ENCODE measurements at regions not wholly inside any gene's neighbourhood (a gene's known extent, or its start where the extent isn't known, plus 50 kb on each side); places are given as distances from the start of the nearest gene placed in this dataset.

DNA sequence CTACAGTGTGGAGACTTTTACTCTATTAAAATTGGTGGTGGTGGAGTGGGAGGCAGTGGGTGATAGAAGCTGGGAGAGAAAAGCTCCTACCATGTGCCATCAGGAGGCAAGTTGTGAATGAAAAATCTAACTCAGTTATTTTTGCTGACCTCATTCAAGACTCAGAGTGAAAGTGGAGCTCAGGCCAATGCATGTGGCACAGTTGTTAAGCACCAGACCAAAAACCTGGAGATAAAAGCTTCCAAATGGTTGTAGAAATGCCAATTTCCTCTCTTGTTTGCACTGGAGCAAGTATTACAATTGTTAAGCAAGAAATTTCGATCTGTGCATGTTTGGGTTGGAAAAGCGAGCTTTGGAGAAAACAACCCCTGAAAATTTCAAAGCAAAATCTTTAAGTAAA, 81.5 kb upstream of the PRICKLE2 start:
- H3K4me1 Mint-ChIP-seq, result no peaks in the 10 kb centered on the region

GRCh38 chr3:64305731-64306130, 80.5 kb upstream of the PRICKLE2 start:
- Mint-ChIP-seq H3K27ac (no peak overlapping the region), H3K9me3 (no peaks in the 10 kb centered on the region), H3K4me1 (no peaks in the 10 kb centered on the region), H3K36me3 (no peaks in the 10 kb centered on the region), H3K4me3 (no peak overlapping the region)
- no peak for DNase-seq (ENCODE audit: low spot score in 2 of 2)
- no peak for ATAC-seq

More for the DNA sequence above, 81.5 kb upstream of the PRICKLE2 start:
- no peak for ATAC-seq
- H3K4me3 Mint-ChIP-seq, result no peak overlapping the region
- no peak overlapping the region for H3K27ac Mint-ChIP-seq
- no peak for DNase-seq (ENCODE audit: low spot score in 2 of 2)
- no peaks in the 10 kb centered on the region for H3K9me3 Mint-ChIP-seq
- H3K36me3 Mint-ChIP-seq, result no peaks in the 10 kb centered on the region

DNA sequence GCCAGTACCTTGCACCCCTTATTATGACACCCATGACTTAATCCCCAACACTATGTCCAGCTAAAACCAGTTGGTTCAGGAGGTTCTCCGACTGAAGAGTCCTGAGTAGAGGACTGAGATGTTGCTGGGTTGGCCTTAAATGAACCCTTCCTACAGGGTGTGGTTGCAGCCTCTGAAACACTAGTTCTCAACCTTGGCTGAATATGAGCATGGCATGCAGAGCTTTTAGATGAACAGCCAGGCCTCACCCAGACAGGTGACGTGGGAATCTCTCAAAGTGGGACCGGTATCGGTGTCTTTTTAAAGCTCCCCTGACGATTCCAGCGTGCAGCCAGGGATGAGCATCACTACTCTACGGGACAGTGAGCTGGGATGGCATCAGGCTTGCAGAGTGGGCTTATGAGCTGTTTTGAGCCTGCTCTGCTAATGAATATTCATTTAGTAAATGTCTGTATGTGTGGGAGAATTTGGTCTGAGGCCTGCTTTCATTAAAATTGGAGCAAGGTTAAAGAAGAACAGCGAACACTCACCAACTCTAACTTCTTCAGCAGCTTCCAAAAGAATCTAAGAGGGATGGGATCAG, 79.7 kb upstream of the PRICKLE2 start:
- no peak overlapping the region for H3K27ac Mint-ChIP-seq
- no peaks in the 10 kb centered on the region for H3K36me3 Mint-ChIP-seq
- no peaks in the 10 kb centered on the region for H3K4me1 Mint-ChIP-seq

GRCh38 chr3:64303881-64304280, 78.6 kb upstream of the PRICKLE2 start:
- H3K9me3 Mint-ChIP-seq, result no peaks in the 10 kb centered on the region
- H3K27ac Mint-ChIP-seq, result no peak overlapping the region
- no peak overlapping the region for H3K4me3 Mint-ChIP-seq
- DNase-seq (ENCODE audit: low spot score in 2 of 2) (no peak), ATAC-seq (peak; percentile 11)
- no peaks in the 10 kb centered on the region for H3K36me3 Mint-ChIP-seq
- no peaks in the 10 kb centered on the region for H3K4me1 Mint-ChIP-seq

More for the DNA sequence above, 79.7 kb upstream of the PRICKLE2 start:
- DNase-seq (ENCODE audit: low spot score in 2 of 2) (no peak), ATAC-seq (no peak)
- Mint-ChIP-seq H3K9me3 (no peaks in the 10 kb centered on the region), H3K4me3 (no peak overlapping the region)

DNA sequence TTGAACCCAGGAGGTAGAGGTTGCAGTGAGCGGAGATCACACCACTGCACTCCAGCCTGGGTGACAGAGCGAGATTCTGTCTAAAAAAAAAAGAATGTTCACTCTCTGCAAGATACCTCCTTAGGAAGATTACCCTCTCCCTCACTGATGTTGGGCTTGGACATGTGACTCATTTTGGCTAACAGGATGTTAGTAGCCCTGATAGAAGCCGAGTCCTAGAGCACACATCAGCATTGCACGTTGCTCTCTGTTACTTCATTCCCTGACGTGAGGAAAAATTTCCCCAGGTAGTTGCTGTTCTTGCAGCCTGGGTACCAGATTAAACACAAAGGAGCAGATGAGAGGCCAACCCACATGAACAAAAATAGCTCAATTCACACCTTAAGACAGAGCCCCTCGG, 78.1 kb upstream of the PRICKLE2 start:
- Mint-ChIP-seq H3K4me1 (no peaks in the 10 kb centered on the region), H3K9me3 (no peaks in the 10 kb centered on the region), H3K36me3 (no peaks in the 10 kb centered on the region), H3K4me3 (no peak overlapping the region), H3K27ac (no peak overlapping the region)
- ATAC-seq (no peak), DNase-seq (ENCODE audit: low spot score in 2 of 2) (no peak)

- H3K27ac Mint-ChIP-seq, result no peak overlapping the region
- DNase-seq (ENCODE audit: low spot score in 2 of 2) (no peak), ATAC-seq (no peak)
- H3K9me3 Mint-ChIP-seq, result no peaks in the 10 kb centered on the region
- no peaks in the 10 kb centered on the region for H3K36me3 Mint-ChIP-seq
- no peak overlapping the region for H3K4me3 Mint-ChIP-seq
- no peaks in the 10 kb centered on the region for H3K4me1 Mint-ChIP-seq
These were observed 76.2 kb upstream of the PRICKLE2 start for GRCh38 chr3:64301476-64301875.

DNA sequence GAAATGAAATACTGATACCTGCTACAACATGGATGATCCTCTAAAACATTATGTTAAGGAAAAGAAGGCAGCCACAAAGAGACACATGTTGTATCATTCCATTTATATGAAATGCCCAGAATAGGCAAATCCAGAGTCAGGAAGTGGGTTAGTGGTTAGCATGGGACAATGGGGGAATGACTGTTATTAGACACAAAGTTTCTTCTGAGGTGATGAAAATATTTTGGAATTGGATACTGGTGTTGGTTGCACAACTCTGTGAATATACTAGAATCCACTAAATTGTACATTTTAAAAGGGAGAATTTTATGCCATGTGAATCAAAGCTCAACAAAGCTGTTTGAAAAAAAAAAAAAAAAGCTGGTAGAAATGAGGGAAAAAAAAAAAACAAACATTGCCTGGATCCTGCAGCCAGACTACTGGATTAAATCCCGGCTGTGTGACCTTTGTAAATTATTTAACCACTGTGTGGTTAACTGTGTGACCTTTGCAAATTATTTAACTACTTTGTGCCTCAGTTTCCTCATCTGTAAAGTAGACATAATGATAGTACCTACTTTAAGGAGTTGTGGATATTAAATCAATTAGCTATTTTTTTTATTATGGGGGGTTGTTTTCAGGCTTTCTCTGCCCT, 75.6 kb upstream of the PRICKLE2 start:
- H3K27ac Mint-ChIP-seq, result no peak overlapping the region
- no peaks in the 10 kb centered on the region for H3K9me3 Mint-ChIP-seq
- no peaks in the 10 kb centered on the region for H3K4me1 Mint-ChIP-seq
- H3K36me3 Mint-ChIP-seq, result no peaks in the 10 kb centered on the region
- ATAC-seq (no peak), DNase-seq (ENCODE audit: low spot score in 2 of 2) (no peak)
- H3K4me3 Mint-ChIP-seq, result no peak overlapping the region

DNA sequence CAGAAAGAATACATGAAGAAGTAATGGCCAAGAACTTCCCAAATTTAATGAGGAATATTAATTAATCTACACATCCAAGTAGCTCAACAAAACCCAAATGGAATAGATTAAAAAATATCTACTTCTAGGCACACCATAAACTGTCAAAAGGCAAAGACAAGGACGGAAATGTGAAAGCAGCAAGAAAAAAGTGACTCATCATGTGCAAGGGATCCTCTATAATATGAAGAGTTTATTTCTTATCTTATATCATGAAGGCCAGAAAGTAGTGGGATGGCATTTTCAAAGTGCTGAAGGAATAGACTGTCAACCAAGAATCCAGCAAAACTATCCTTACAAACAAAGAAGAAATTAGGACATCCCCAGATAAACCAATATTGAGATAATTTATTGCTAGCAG, 73.9 kb upstream of the PRICKLE2 start:
- Mint-ChIP-seq H3K9me3 (no peaks in the 10 kb centered on the region), H3K4me3 (no peak overlapping the region)
- no peak for ATAC-seq

GRCh38 chr3:64297563-64297962, 72.3 kb upstream of the PRICKLE2 start:
- H3K27ac Mint-ChIP-seq, result no peak overlapping the region
- H3K4me1 Mint-ChIP-seq, result no peaks in the 10 kb centered on the region
- H3K36me3 Mint-ChIP-seq, result no peaks in the 10 kb centered on the region
- H3K9me3 Mint-ChIP-seq, result no peaks in the 10 kb centered on the region
- DNase-seq (ENCODE audit: low spot score in 2 of 2) (no peak), ATAC-seq (no peak)
- H3K4me3 Mint-ChIP-seq, result no peak overlapping the region

More for the DNA sequence above, 73.9 kb upstream of the PRICKLE2 start:
- Mint-ChIP-seq H3K36me3 (no peaks in the 10 kb centered on the region), H3K4me1 (no peaks in the 10 kb centered on the region), H3K27ac (no peak overlapping the region)
- no peak for DNase-seq (ENCODE audit: low spot score in 2 of 2)

GRCh38 chr3:64295594-64295993, 70.3 kb upstream of the PRICKLE2 start:
- Mint-ChIP-seq H3K36me3 (no peaks in the 10 kb centered on the region), H3K9me3 (no peaks in the 10 kb centered on the region), H3K4me3 (no peak overlapping the region), H3K27ac (no peak overlapping the region), H3K4me1 (no peaks in the 10 kb centered on the region)
- no peak for ATAC-seq
- no peak for DNase-seq (ENCODE audit: low spot score in 2 of 2)

DNA sequence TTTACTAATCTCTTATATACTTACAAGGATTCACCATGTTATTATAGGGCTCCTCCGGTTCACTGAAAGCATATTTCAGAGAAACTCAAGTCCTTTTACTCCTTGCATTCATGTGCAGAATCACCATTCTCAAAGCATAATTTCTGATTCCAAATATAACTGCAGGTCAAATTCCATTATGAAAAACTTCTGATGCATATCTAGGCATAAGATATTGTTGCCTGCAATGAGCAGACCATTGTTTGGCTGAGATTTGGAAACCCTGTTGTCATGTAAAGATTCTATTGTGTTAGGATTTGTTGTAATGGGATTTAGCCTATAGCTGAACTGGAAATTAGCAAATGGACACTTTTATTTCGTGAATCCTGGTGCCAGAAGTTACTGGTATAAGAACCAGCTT, 69.5 kb upstream of the PRICKLE2 start:
- H3K27ac Mint-ChIP-seq, result no peak overlapping the region
- no peaks in the 10 kb centered on the region for H3K4me1 Mint-ChIP-seq
- no peaks in the 10 kb centered on the region for H3K9me3 Mint-ChIP-seq
- no peaks in the 10 kb centered on the region for H3K36me3 Mint-ChIP-seq
- H3K4me3 Mint-ChIP-seq, result no peak overlapping the region
- ATAC-seq, result no peak
- DNase-seq (ENCODE audit: low spot score in 2 of 2), result no peak

- DNase-seq (ENCODE audit: low spot score in 2 of 2) (no peak), ATAC-seq (no peak)
- H3K4me3 Mint-ChIP-seq, result no peak overlapping the region
- H3K4me1 Mint-ChIP-seq, result no peaks in the 10 kb centered on the region
- no peak overlapping the region for H3K27ac Mint-ChIP-seq
- H3K9me3 Mint-ChIP-seq, result no peaks in the 10 kb centered on the region
- no peaks in the 10 kb centered on the region for H3K36me3 Mint-ChIP-seq
These were observed 67.9 kb upstream of the PRICKLE2 start for GRCh38 chr3:64293121-64293520.

DNA sequence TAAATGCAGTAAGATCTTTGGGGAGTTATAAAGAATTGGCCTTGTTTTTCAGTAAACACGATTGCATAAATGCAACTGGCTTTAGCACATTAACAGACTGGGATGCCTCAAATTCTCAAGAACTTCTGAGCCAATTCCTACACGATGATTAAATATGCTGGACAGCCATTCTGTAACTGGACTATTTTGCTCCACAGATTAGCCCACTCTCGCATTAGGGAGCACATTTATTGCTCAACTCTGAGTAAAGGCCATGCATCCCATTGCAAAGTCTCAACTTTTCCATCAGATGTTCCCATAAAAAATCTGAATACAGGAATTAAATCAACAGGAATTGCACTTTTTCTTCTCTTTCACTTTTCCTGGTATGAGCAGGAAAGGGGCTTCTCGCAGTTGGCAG, 66.7 kb upstream of the PRICKLE2 start:
- H3K9me3 Mint-ChIP-seq, result no peaks in the 10 kb centered on the region
- H3K4me3 Mint-ChIP-seq, result no peak overlapping the region
- DNase-seq (ENCODE audit: low spot score in 2 of 2) (no peak), ATAC-seq (no peak)
- H3K4me1 Mint-ChIP-seq, result no peaks in the 10 kb centered on the region
- no peaks in the 10 kb centered on the region for H3K36me3 Mint-ChIP-seq
- no peak overlapping the region for H3K27ac Mint-ChIP-seq

GRCh38 chr3:64291345-64291744, 66.1 kb upstream of the PRICKLE2 start:
- Mint-ChIP-seq H3K9me3 (no peaks in the 10 kb centered on the region), H3K4me3 (no peak overlapping the region), H3K36me3 (no peaks in the 10 kb centered on the region), H3K27ac (no peak overlapping the region), H3K4me1 (no peaks in the 10 kb centered on the region)
- DNase-seq (ENCODE audit: low spot score in 2 of 2), result no peak
- no peak for ATAC-seq

GRCh38 chr3:64290864-64291263, 65.6 kb upstream of the PRICKLE2 start:
- H3K4me1 Mint-ChIP-seq, result no peaks in the 10 kb centered on the region
- H3K9me3 Mint-ChIP-seq, result no peaks in the 10 kb centered on the region
- no peak for ATAC-seq
- H3K36me3 Mint-ChIP-seq, result no peaks in the 10 kb centered on the region
- DNase-seq (ENCODE audit: low spot score in 2 of 2), result no peak
- no peak overlapping the region for H3K27ac Mint-ChIP-seq
- H3K4me3 Mint-ChIP-seq, result no peak overlapping the region

- H3K4me3 Mint-ChIP-seq, result no peak overlapping the region
- no peak for DNase-seq (ENCODE audit: low spot score in 2 of 2)
These were observed 64.9 kb upstream of the PRICKLE2 start for GRCh38 chr3:64290161-64290560.

More at GRCh38 chr3:64290161-64290560, 64.9 kb upstream of the PRICKLE2 start:
- no peak for ATAC-seq
- Mint-ChIP-seq H3K27ac (no peak overlapping the region), H3K9me3 (no peaks in the 10 kb centered on the region), H3K36me3 (no peaks in the 10 kb centered on the region), H3K4me1 (no peaks in the 10 kb centered on the region)

All from stimulated activated effector memory CD8-positive, alpha-beta T cell treated with anti-CD3 and anti-CD28 coated beads, Interleukin-12 subunit alpha, Interleukin-12 subunit beta, amount 100 ng/mL, for 72 hours (primary cell).